NCI-H2171 treated with DMSO at 0.1 percent for 48 hours (cell line): ENCODE measurements at regions not wholly inside any gene's neighbourhood (a gene's known extent, or its start where the extent isn't known, plus 50 kb on each side); places are given as distances from the start of the nearest gene placed in this dataset.
"Not testable (repeated sequence)": the region's sequence is repeated elsewhere in the genome, so short reads cannot be mapped to it uniquely, and the experiment has no call there.

Source experiments
- DNase-seq: peaks from one replicate; lab custom pipeline; 2025; lab: John Stamatoyannopoulos, UW

DNA sequence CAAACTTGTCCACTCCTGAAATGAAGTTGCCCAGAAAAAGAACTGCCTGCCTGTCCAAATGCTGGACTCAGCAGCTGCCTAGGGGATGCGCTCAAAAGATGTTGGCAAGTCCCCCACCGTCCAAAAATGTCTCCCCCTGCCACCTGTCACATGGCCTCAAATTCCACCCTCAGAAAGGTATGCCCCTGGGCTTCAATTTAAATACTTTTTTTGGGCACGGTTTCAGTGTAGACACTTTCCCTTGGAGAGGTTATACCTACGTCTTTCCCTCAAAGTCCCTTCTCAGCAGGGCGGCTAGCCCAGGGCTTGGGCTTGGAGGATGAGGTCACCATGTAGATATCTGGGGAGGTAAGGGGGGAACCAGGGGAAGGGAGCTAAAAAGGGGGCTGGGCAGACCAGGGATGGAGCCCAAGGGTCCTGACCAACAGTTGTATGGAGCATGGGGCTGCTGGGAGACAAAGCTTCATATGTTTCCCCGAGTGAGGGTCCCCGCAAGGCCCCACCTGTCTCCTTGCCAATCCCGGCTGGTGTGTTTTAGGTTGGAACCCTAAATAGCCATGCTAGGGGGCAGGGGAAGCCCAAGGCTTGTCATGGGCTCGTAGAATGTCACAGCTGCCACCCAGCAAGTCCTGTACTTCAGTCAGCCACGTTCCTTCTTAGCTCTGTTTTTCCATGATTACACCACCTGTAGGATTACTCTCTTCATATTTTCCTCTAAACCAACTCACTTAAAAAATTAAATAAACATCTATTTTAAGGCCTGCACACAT lies 131.2 kb upstream of the TBX3 start:
- no peak for DNase-seq

DNA sequence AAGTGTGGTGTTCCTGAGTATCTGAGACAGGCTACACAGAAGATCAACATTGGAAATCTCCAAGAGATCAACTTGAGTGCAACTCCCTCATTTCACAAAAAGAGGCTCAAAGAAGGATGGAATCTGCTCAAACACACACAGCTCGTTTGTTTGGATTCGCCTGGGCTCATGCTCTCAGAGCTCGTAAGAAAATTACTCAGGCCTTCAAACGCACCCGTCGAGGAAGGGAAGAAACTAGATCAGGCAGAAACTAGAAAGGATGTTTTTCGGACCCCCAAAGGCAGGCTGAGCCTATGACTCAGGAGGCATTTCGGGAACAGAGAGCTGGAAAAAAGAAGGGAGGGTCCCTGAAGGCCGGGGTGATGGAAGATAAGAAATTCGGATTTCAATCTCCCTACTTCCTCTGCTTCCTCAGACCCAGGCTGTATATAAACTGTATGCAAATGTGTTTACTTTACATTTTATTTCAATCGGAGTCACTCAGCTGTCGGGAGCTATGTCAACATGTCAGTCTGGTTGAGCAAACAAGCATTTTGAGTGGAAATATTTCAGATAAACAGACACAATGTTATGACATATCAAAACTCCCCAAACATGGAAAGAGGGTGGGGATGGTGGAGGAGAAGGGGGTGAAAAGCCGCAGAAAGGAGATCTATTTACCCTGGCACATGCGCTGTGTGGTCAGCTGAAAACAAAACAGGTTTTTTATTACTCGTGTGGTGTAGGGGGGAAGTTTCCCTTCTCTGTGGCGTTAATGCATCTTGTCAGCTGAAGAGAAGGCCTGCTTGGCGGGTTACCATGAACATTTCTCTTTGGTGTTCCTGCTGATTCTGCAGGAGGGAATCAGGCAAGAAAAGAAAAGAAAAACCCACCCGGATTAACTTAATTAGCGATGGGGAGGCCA lies 129.1 kb upstream of the TBX3 start:
- DNase-seq, result no peak

DNA sequence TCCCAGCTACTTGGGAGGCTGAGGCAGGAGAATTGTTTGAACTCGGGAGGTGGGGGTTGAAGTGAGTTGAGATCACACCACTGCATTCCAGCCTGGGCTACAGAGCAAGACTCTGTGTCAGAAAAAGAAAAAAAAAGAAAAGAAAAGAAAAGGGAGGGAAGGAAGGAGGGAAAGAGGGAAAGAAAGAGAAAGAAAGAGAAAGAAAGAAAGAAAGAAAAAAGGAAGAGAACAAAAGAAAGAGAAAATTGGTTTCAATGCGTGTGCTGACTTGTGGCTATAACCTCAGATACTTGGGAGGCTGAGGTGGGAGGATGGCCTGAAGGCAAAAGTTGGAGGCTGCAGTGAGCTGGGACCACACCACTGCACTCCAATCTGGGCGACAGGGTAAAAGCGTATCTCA lies 128.4 kb upstream of the TBX3 start:
- DNase-seq, result no peak

DNA sequence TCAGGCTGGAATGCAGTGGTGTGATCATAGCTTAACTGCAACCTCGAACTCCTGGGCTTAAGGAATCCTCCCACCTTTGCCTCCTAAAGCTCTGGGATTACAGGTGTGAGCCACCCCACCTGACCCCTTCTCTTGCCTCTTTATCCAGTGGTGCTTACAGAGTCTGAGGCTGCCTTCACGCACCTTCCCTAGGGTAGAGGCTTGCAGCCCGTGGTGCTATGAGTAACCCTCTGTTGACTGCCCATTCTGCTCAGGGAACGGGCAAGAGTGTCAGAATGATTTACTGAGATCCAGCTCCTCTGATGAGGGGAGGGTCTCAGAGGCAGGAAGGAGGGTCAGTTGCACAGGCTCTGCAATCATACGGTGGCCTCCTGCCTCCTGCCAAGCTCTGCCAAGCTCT lies 125.1 kb upstream of the TBX3 start:
- no peak for DNase-seq

DNA sequence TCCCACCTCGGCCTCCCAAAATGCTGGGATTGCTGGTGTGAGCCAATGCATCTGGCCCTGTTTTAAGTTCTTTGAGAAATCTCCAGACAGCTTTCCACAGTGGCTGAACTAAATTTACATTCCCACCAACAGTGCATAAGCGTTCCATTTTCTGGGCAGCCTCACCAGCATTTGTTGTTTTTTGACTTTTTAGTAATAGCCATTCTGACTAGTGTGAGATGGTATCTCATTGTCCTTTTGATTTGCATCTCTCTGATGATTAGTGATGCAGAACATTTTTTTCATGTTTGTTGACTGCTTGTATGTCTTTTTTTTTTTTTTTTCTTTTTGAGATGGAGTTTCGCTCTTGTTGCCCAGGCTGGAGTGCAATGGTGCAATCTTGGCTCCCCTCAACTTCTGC lies 117.4 kb upstream of the TBX3 start:
- DNase-seq, result not testable (repeated sequence)

DNA sequence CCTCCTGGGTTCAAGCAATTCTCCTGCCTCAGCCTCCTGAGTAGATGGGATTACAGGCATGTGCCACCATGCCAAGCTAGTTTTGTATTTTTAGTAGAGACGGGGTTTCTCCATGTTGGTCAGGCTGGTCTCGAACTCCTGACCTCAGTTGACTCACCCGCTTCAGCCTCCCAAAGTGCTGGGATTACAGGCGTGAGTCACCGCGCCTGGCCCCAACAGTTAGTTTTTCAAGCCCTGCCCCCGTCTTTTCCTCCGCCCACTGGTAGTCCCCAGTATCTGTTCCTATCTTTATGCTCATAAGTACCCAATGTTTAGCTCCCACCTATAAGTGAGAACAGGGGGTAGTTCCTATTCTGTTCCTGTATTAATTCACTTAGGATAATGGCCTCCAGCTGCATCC lies 116.6 kb upstream of the TBX3 start:
- not testable (repeated sequence) for DNase-seq

DNA sequence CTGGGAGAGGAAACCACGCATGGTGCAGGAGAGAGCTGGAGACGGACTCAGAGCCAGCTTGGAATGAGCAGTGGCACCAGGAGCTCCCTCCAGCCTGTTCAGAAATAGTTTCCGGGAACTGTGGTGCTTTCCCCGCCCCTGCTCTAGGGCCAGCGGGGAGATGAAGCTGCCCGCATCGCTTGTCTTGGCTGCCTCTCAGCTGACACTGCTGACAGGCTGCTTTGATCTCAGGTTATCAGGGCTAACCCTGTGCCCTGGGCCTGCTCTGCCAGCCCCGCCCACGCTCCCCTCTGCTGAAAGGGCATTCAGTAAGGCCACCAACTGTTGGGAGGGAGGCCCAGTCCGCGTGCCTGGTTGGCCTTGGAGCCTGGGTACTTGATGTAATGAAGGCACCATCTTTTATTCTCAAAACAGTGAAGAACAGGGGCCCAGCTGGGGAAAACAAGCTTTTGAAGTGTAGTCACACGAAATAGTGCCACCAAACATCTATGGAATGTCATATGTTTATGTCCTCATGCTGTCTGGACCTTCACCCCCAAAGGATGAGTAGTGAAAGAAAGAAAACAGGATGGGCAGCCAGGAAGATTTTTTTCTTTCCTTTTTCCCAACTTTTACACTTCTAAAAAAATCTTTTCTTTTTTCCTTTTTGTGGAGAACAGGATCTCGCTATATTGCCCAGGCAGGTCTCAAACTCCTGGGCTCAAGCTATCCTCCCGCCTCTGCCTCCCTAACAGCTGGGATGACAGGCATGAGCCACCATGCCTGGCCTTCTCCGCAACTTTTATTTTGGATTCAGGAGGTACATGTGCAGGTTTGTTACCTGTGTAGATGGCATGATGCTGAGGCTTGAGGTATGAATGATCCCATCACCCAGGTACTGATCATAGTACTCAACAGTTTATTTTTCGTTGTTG lies 115.9 kb upstream of the TBX3 start:
- no peak for DNase-seq

DNA sequence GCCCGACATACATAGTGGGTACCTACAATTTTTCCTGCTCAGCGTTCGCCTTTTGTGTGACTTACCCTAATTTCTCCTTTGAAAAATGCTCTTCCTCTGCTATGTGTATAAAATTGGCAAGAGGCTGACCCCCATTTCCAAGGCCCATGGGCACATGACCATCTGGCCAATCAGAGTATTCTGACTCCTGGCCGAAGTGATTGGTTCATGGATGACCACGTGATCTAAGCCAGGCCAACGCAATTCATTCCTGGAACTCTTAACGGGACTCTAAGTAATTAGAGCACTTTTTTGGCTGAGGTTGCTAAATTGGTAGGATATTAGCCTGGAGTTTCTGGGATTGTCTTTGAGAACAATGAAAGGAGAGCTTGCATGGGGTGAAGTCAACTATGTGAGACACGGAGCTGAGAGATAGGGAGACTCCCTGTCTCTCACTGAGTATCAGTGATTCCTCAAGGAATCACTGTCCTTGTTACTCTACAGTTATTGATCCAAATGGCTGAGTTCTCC lies 110.1 kb upstream of the TBX3 start:
- DNase-seq, result no peak

DNA sequence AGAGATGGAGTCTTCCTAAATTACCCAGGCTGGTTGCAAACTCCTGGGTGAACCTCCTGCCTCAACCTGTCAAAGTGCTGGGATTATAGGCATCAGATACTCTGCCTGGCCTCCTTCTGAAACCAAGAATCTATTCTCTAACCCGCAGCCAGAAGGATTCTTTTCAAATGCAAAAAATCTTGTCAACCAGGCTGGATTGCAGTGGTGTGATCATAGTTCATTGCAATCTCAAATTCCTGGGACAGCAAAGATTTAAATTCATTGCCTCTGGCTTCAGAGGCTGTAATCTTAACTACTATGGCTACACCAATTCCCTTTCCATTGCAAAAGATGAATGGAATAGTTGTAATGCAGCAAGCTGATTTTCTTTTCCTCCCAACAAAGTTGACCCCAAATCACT lies 106.3 kb upstream of the TBX3 start:
- DNase-seq, result no peak

DNA sequence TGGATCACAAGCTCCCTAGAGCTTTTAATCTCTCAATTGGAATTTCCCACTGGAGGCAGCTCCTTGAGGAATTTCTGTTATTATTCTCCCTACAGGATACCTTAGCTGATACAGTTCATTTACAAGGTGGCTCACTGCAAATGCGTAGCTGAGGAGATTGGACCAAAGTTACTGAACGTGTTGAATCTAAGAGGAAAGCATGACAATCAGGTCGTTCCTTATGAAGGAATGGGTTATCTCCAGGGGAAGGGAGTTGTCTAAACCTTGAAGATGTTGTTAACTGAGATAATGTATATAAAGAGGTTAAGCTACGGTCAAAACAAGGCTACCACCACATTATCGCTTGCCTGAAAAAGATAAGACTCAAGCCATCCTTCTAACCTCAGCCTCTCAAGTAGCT lies 105.8 kb upstream of the TBX3 start:
- no peak for DNase-seq

DNA sequence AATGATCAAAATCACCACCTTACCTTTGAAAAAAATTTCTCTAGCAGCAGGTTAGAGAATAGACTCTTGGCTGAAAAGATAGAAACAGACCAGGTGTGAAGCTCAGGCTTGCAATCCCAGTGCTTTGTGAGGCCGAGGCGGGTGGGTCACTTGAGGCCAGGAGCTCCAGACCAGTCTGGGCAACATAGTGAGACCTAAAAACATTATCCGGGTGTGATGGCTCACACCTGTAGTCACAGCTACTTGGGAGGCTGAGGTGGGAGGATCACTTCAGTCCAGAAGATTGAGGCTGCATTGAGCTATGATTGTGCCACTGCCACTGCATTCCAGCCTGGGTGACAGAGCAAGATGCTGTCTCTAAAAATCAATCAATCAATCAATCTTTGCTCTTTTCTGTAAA lies 105.3 kb upstream of the TBX3 start:
- no peak for DNase-seq

DNA sequence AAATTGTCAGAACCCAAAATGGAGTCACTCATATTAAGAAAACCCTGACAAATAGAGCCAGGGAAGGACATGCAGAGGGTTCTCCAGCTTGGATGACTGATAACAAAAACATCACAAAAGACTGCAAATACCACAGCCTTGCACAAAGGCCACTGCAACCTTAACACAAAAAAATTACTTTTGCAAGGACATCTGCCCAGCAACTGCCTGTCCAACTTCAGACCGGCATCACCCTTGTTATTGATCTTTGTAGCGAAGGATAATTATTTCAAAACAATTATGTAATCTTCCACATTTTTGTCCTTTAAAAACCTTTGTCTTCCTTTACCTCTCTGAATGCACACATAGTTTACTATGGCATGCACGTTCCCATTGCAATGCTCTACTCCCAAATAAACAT lies 100.6 kb upstream of the TBX3 start:
- no peak for DNase-seq

DNA sequence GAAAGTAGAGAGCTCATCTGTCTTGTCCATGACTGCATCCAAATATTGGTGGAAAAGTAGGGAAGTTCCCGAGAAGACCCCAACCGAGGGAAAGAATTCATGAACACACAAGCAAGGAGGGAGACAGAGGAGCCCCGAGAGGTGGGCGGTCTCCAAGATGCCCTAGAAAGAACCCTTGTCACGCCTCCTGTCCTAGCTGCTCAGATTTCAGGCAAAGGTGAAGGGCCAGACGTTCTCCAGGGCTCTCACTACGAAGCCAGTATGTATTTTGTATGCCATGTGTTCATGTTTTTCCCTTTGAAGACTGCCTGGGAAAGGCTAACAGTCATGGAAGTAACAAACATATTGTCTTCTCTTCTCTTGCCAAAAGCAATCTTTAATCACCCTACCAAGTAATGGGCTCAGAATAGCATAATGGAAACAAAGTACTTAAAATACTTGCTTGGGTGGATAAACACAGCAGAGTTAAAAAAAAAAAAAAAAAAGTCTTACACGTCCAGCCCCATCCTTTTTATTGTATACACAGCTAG lies 99.2 kb upstream of the TBX3 start:
- DNase-seq, result no peak

DNA sequence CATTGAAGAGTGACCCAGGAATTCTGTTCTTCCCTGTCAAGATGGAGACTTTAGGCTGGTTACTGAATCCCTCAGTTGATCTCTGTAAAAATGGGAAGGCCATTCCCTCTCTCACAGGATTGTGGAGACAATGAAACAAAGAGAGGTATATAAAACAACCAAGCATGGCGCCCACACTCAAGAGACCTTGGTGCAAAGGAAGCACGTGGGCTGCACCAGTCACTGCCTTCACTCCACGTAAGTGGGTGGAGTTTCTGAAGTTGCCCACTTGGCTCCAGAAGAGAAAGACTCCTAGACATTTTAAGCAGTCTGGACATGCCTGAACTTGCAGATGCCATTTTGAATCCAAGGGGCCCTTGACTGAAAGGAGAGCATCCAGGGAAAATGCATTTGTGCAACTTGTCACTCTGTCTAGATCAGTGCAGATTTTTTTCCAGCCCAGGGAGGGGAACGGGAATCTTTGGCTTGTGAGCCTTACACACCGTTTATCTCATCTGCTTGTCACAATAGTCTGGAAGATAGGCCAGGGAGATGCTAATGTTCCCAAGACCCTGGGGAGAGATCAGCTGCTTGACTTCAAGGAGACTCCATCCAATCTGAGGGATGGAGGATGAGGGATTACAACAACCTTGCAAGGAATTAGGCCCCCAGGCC lies 96.9 kb upstream of the TBX3 start:
- DNase-seq, result no peak

DNA sequence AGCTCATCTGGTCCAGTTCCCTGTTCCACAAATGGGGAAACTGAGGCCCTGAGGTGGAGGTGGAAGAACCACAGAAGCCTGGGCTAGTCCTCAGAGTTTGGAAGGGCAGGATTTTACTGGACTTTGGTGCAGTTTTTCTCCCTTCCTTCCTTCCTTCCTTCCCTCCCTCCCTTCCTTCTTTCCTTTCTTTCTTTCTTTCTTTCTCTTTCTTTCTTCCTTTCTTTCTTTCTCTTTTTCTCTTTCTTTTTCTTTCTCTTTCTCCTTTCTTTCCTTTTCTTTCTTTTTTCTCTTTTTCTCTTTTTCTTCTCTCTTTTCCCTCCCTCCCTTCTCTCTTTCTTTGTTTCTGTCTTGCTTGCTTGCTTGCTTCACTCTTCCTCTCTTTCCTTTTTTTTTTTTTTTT lies 95.7 kb upstream of the TBX3 start:
- no peak for DNase-seq

DNA sequence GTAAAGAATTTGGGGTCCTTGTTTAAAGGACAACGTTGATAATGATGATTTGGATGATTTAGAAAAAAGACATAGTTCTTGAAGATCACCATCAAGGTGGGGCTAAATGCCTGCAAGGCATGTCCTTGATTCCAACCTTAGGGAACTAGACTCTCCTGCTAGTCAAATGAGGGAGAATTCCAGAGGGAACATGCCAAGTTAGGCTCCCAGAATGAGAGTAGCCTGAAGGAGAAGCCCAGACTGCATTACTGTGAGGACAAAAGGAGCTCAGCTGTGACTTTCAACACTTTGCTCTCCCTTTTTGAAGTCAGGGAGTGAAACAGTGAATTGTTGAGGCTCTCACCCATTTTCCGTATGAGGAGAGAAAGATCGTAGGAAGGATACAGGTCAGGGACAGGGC lies 95.2 kb upstream of the TBX3 start:
- no peak for DNase-seq

DNA sequence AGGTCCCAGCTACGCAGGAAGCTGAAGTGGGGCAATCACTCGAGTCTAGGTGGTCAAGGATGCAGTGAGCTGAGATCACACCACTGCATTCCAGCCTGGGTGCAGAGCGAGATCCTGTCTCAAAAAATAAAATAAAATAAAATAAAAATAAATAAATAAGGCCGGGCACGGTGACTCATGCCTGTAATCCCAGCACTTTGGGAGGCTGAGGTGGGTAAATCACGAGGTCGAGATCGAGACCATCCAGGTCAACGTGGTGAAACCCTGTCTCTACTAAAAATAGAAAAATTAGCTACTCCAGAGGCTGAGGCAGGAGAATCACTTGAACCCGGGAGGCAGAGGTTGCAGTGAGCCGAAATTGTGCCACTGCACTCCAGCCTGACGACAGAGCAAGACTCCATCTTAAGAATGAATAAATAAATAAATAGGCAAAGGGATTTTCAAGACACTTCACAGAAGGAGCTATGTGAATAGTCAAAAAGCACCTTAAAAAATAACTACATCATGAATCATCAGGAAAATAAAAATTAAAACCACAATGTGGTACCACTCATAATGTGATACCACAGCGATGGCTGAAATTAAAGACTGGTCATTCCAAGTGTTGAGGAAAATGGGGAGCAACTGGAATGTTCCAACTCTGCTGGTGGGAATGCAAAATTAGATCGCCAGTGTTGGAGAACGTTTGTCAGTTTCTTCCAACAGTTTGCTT lies 92.9 kb upstream of the TBX3 start:
- DNase-seq, result no peak

DNA sequence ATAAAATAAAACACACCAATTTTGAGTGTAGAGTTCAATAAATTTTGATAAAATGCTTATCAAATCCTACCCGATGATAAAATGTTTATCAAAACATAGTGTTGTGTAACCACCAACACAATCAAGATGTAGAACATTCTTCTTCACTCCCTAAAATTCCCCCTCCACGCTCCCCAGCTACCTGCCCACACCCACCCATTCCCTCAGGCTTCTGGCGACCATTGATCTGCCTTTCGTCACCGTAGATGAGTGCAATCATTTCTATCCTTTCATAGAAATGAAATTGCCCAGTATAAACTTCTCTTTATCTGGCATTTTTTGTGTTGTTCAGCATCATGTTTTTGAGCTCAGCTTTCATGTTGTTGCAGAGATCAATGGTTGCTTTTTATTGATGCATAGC lies 90.7 kb upstream of the TBX3 start:
- no peak for DNase-seq

DNA sequence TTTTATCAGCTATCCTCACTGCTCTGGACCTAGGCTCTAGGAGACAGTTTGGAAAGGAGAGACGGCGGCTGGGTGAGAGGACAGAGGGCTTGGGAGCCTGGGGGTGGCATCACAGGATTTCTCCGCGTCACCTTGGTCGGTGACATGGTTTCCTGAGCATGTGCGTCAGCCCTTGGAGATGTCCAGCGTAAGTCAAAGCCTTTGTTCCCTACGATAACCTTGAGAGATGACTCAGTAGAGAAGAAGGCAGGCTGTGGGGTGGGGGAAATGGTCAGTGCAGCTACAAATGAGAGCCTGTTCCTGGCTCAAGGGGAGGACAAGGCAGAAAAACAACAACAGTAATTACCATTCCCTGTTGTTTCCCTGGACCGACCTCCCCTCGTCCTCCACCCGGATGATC lies 90.2 kb upstream of the TBX3 start:
- DNase-seq, result no peak

DNA sequence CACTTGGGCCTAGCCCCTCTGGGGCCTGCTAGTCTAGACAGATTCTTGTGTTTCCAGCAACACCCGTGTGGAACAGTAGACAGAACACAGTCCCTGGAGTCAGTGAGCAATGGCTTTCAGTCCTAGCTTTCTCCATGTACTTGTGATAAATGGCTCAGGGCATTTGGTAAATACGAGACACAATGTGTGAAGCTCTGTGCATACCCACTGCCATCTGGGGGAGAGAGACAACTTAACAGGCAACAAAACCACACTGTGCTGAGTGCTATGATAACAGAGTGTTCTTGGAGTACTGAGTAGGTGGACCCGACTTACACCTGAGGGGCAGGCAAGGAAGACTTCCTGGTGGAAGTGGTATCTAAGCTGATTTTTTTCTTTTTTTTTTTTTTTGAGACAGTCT lies 86.3 kb upstream of the TBX3 start:
- no peak for DNase-seq

DNA sequence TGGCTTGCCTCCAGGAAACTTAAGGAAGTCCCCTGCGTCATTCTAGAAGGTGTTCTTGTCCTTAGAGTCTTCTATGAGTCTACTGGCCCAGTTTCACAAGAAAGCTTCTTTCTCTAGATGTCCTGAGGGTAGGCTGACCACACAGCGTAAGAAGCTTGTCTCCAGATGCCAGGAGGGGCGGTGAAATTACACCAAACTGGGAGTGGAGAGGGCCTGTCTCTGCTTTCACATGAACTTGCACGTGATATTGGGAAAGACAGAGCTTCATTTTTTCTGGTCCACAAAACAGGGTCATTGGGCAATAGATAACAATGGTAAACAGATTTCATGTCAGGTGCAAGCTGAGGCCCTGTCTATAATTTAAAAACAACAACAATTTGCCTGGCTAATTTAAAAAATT lies 85.7 kb upstream of the TBX3 start:
- DNase-seq, result no peak
